Esophagus muscularis mucosa (tissue), 4 donors: ENCODE measurements at regions not wholly inside any gene's neighbourhood (a gene's known extent, or its start where the extent isn't known, plus 50 kb on each side); places are given as distances from the start of the nearest gene placed in this dataset.
"Not testable (repeated sequence)": the region's sequence is repeated elsewhere in the genome, so short reads cannot be mapped to it uniquely, and the experiment has no call there.

ENCODE experiments used
- EP300 ChIP-seq: sonication (generic); formaldehyde crosslinking; IDR thresholded peaks from one replicate; pipeline ENCODE4 v1.6.1; 2017; ENCODE audit warnings: antibody characterized with exemption
- POLR2A ChIP-seq: fragments of 450-650 bp; IDR thresholded peaks from one replicate; pipeline ENCODE4 v1.6.1; 2017; ENCODE audit warnings: antibody characterized with exemption, moderate library complexity, mild to moderate bottlenecking, low read depth
- TF ChIP-seq, protein P1 (sequence below), 3 experiments: fragments of 200-600 bp in 2 of 3; fragments of 450-650 bp in 1 of 3; sonication (generic) in 2 of 3; IDR thresholded peaks; one replicate each; pipeline ENCODE4 v1.5.1; 2017 to 2019; ENCODE audit warnings: antibody characterized with exemption in 3 of 3, mild to moderate bottlenecking in 2 of 3, moderate library complexity in 1 of 3

DNA sequence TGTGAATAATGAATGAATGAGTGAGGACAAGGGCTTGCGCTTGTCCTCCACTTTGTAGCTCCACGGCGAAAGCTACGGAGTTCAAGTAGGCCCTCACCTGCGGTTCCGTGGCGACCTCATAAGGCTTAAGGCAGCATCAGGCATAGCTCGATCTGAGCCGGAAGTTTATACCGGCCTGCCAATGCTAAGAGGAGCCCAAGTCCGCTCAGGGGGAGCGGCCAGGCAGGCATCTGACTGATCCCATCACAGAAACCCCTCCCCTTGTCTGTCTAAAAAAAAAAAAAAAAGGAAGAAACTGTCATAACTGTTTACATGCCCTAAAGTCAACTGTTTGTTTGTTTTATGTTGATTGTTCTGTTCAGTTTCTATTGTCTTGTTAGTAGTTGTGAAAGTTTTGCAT is 124.4 kb upstream of the KRTAP5-11 start:
- TF ChIP-seq, protein P1, sequence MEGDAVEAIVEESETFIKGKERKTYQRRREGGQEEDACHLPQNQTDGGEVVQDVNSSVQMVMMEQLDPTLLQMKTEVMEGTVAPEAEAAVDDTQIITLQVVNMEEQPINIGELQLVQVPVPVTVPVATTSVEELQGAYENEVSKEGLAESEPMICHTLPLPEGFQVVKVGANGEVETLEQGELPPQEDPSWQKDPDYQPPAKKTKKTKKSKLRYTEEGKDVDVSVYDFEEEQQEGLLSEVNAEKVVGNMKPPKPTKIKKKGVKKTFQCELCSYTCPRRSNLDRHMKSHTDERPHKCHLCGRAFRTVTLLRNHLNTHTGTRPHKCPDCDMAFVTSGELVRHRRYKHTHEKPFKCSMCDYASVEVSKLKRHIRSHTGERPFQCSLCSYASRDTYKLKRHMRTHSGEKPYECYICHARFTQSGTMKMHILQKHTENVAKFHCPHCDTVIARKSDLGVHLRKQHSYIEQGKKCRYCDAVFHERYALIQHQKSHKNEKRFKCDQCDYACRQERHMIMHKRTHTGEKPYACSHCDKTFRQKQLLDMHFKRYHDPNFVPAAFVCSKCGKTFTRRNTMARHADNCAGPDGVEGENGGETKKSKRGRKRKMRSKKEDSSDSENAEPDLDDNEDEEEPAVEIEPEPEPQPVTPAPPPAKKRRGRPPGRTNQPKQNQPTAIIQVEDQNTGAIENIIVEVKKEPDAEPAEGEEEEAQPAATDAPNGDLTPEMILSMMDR (IDR thresholded peaks at IDR 0.05): not testable (repeated sequence)
- not testable (repeated sequence) for TF ChIP-seq POLR2A, EP300
